ENCODE measurements at regions not wholly inside any gene's neighbourhood (a gene's known extent, or its start where the extent isn't known, plus 50 kb on each side); places are given as distances from the start of the nearest gene placed in this dataset.

GRCh38 chr2:234835738-234836137 is 116.1 kb upstream of the SH3BP4 start:
- DNase-seq (no peak), ATAC-seq (no peak)

- ATAC-seq = no peak
- no peak for DNase-seq
These were observed 117.4 kb upstream of the SH3BP4 start for GRCh38 chr2:234834228-234834923.

- DNase-seq (no peak), ATAC-seq (no peak)
These were observed 121.0 kb upstream of the SH3BP4 start for GRCh38 chr2:234830853-234831252.

- ATAC-seq = no peak
These were observed 122.8 kb upstream of the SH3BP4 start for GRCh38 chr2:234829074-234829455.

GRCh38 chr2:234828382-234829073 is 123.3 kb upstream of the SH3BP4 start:
- no peak for DNase-seq
- no peak for ATAC-seq

More at GRCh38 chr2:234829074-234829455, 122.8 kb upstream of the SH3BP4 start:
- DNase-seq = no peak

GRCh38 chr2:234827096-234827860 is 124.5 kb upstream of the SH3BP4 start:
- DNase-seq = no peak
- ATAC-seq = no peak

- DNase-seq (no peak), ATAC-seq (no peak)
These were observed 125.1 kb upstream of the SH3BP4 start for GRCh38 chr2:234826681-234827080.

- ATAC-seq (no peak), DNase-seq (no peak)
These were observed 126.2 kb upstream of the SH3BP4 start for GRCh38 chr2:234825616-234826015.

GRCh38 chr2:234823877-234824376 is 127.9 kb upstream of the SH3BP4 start:
- no peak for DNase-seq
- ATAC-seq = no peak

GRCh38 chr2:234823196-234823876 is 128.5 kb upstream of the SH3BP4 start:
- ATAC-seq = no peak

GRCh38 chr2:234821946-234822475 is 129.8 kb upstream of the SH3BP4 start:
- no peak for DNase-seq
- no peak for ATAC-seq

More at GRCh38 chr2:234823196-234823876, 128.5 kb upstream of the SH3BP4 start:
- no peak for DNase-seq

- no peak for ATAC-seq
These were observed 132.9 kb upstream of the SH3BP4 start for GRCh38 chr2:234818937-234819336.

GRCh38 chr2:234816491-234816890 is 135.3 kb upstream of the SH3BP4 start:
- no peak for DNase-seq
- ATAC-seq = no peak

More at GRCh38 chr2:234818937-234819336, 132.9 kb upstream of the SH3BP4 start:
- DNase-seq = no peak

GRCh38 chr2:234816056-234816455 is 135.8 kb upstream of the SH3BP4 start:
- no peak for DNase-seq
- ATAC-seq = no peak

- no peak for DNase-seq
These were observed 137.4 kb upstream of the SH3BP4 start for GRCh38 chr2:234814374-234814773.

GRCh38 chr2:234812851-234813250 is 139.0 kb upstream of the SH3BP4 start:
- ATAC-seq = no peak
- DNase-seq = no peak

More at GRCh38 chr2:234814374-234814773, 137.4 kb upstream of the SH3BP4 start:
- no peak for ATAC-seq

GRCh38 chr2:234808907-234809306 is 142.9 kb upstream of the SH3BP4 start:
- ATAC-seq (no peak), DNase-seq (no peak)

GRCh38 chr2:234806818-234807217 is 145.0 kb upstream of the SH3BP4 start:
- DNase-seq (no peak), ATAC-seq (no peak)

- DNase-seq (no peak), ATAC-seq (no peak)
These were observed 146.0 kb upstream of the SH3BP4 start for GRCh38 chr2:234805836-234806235.

- DNase-seq (no peak), ATAC-seq (no peak)
These were observed 147.1 kb upstream of the SH3BP4 start for GRCh38 chr2:234804704-234805103.

- ATAC-seq (no peak), DNase-seq (no peak)
These were observed 149.0 kb upstream of the SH3BP4 start for GRCh38 chr2:234802845-234803171.

All from stimulated activated naive CD8-positive, alpha-beta T cell treated with anti-CD3 and anti-CD28 coated beads, Interleukin-15, Interleukin-2, amounts not matched to agents 100 U/mL and 50 U/mL, for 24 hours (primary cell).